ENCODE measurements at regions not wholly inside any gene's neighbourhood (a gene's known extent, or its start where the extent isn't known, plus 50 kb on each side); places are given as distances from the start of the nearest gene placed in this dataset.

- TF ChIP-seq POLR2A (IDR thresholded peaks at IDR 0.05; ENCODE audit: low read depth), result no peak
- TF ChIP-seq CTCF (IDR thresholded peaks at IDR 0.05), result no peak
- no peak for TF ChIP-seq POLR2AphosphoS5 (IDR thresholded peaks at IDR 0.05)
- no peak for TF ChIP-seq EP300 (IDR thresholded peaks at IDR 0.05)
Observed at GRCh38 chr15:38196076-38196475, 56.6 kb upstream of the SPRED1 start.
